HUES48 (cell line): ENCODE measurements at regions not wholly inside any gene's neighbourhood (a gene's known extent, or its start where the extent isn't known, plus 50 kb on each side); places are given as distances from the start of the nearest gene placed in this dataset.

Source experiments
- H3K27ac ChIP-seq: one replicate; pipeline ENCODE4 v1.7.0; 2013; ENCODE audit warnings: low read depth, low read length, inconsistent platforms
- H3K27me3 ChIP-seq: 2 replicates; pipeline ENCODE4 v1.6.1; 2013; ENCODE audit warnings: mild to moderate bottlenecking, low read length; ENCODE audit not compliant: control insufficient read depth, insufficient read depth
- H3K36me3 ChIP-seq: 2 replicates; pipeline ENCODE4 v1.6.1; 2013; ENCODE audit warnings: low read length; ENCODE audit not compliant: control insufficient read depth, insufficient read depth
- H3K4me1 ChIP-seq: 2 replicates; pipeline ENCODE4 v1.6.1; 2013; ENCODE audit warnings: mild to moderate bottlenecking, low read length; ENCODE audit not compliant: control insufficient read depth, insufficient read depth
- H3K4me3 ChIP-seq: 2 replicates; pipeline ENCODE4 v1.5.1; 2013; ENCODE audit warnings: mild to moderate bottlenecking, low read depth, low read length
- H3K9ac ChIP-seq: 2 replicates; pipeline ENCODE4 v1.6.1; 2013; ENCODE audit warnings: mild to moderate bottlenecking, low read depth, low read length, moderate library complexity
- H3K9me3 ChIP-seq: 2 replicates; pipeline ENCODE4 v1.6.1; 2013; ENCODE audit warnings: low read length; ENCODE audit not compliant: control insufficient read depth, insufficient read depth

DNA sequence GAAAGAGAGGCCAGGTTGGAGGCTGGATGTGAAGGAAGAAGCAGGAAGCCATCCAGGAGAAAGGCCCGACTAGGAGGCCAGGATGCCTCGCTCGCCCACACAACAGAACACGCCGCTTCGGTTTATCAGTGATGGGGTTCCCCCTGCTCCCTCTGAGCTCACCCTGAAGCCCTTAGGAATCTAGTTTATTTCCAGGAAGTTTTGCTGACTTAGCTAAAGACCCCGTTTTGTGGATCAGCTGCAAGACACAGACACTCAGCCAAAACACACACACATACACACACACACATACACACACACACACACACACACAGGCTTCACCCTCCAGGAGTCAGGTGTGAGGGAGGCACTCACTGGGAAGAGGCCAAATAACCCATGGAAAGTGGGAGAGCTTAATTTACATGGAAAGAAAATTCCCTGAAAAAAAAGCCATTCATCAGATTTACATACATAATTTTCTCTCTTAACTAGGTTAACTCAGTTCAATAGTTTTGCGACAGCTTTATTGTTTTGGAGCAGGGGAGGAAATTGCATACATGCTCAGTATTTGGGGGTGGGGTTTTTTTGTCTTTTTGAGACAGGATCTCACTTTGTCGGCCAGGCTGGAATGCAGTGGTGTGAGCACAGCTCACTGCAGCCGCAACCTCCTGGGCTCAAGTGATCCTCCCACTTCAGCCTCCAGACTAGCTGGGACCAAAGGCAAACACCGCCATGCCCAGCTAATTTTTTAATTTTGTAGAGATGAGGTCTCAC lies 92.7 kb upstream of the HAND1 start:
- Histone ChIP-seq H3K9ac (no peak overlapping the region), H3K9me3 (no peaks in the 10 kb centered on the region), H3K27me3 (peaks cover 3% of the 10 kb centered on the region; the same call in 1 of the 2 replicates), H3K36me3 (no peaks in the 10 kb centered on the region), H3K27ac (no peak overlapping the region), H3K4me1 (peaks cover 4% of the 10 kb centered on the region; the same call in 1 of the 2 replicates), H3K4me3 (no peak overlapping the region)

DNA sequence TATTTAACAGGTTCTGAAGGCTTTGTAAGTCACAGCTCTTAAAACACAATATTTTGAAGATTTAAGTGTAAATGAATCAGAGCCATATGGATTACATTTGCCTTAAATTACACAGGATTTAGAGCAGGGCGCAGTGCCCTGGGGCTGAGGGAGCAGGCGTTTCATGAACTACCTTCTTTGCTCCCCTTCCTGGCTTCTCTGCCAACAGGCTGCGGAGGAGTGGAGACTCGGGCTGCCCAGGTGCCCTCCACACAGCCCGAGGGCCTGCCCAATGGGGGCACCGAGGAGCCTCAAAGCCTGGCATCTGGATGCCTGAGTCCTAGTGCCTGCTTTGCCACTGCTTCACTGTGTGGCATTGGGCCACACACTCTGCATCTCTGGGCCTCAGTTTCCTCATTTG lies 90.6 kb upstream of the HAND1 start:
- H3K4me1 ChIP-seq = peaks cover 4% of the 10 kb centered on the region; the same call in 1 of the 2 replicates
- H3K9ac ChIP-seq = no peak overlapping the region
- no peaks in the 10 kb centered on the region for H3K27me3 ChIP-seq
- no peak overlapping the region for H3K4me3 ChIP-seq
- H3K27ac ChIP-seq = no peak overlapping the region
- H3K9me3 ChIP-seq = no peaks in the 10 kb centered on the region
- H3K36me3 ChIP-seq = no peaks in the 10 kb centered on the region

DNA sequence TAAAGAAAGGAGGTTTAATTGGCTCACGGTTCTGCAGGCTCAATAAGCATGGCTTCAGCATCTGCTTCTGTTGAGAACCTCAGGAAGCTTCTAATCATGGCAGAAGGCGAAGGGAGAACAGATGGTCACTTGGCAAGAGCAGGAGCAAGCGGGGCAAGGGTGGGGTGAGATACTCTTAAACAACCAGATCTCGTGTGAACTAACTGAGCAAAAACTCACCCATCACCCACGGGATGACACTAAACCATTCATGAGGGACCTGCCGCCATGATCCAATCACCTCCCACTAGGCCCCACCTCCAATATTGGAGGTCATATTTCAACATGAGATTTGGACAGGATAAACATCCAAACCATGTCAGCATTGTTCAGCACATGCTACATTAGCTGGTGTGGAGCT lies 89.1 kb upstream of the HAND1 start:
- peaks cover 4% of the 10 kb centered on the region; the same call in 1 of the 2 replicates for H3K4me1 ChIP-seq

DNA sequence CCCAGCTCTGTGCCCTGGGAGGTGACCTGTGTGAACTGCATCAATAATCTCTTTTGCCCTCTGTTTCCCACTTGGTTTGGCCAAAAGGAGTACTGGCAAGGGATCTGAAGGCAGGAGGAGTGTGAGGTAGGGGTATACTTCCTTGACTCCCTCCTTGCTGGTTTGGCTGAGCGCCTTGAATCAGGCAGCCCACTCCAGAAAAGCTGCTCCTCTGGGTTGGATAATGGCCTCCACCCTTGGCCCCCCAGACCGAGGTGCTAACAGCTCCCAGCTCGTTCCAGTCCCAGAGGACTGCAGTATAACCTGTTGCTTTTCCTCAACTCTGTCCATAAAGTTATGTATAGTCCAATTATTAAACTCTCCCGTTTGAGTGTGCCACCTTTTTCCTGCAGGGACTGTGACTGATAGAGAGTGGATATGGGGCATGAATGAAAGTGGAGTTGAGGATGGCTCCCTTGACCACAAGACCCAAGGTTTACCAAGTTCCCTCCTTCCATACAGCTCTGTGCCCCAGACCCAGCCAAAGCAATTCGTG lies 88.2 kb upstream of the HAND1 start:
- Histone ChIP-seq H3K9ac (no peak overlapping the region), H3K9me3 (no peaks in the 10 kb centered on the region), H3K36me3 (no peaks in the 10 kb centered on the region), H3K4me1 (0 out of 2 replicates have a peak, but pooled peaks cover under 1% of the 10 kb centered on the region), H3K27me3 (no peaks in the 10 kb centered on the region), H3K27ac (no peak overlapping the region), H3K4me3 (no peak overlapping the region)

More for the DNA sequence above, 89.1 kb upstream of the HAND1 start:
- H3K9me3 ChIP-seq = no peaks in the 10 kb centered on the region
- H3K27me3 ChIP-seq = no peaks in the 10 kb centered on the region
- H3K9ac ChIP-seq = no peak overlapping the region
- no peaks in the 10 kb centered on the region for H3K36me3 ChIP-seq
- no peak overlapping the region for H3K4me3 ChIP-seq
- H3K27ac ChIP-seq = no peak overlapping the region

DNA sequence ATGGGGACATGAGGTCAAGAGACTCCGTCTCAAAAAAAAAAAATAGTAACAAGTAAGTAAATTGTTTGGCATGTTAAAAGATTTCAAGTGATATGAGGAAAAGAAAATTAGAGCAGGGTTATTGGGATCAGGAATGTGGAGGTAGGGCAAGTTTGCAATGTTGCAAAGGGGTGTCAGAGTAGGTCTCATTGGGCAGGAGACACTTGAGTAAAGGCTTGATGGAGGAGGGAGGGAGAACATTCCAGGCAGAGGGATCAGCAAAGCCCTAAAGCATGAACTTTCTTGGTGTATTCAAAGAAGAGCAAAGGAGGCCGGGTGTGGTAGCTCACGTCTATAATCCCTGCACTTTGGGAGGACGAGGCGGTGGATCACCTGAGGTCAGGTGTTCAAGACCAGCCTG lies 87.1 kb upstream of the HAND1 start:
- no peak overlapping the region for H3K9ac ChIP-seq
- H3K27me3 ChIP-seq = no peaks in the 10 kb centered on the region
- no peaks in the 10 kb centered on the region for H3K36me3 ChIP-seq
- no peak overlapping the region for H3K27ac ChIP-seq
- no peaks in the 10 kb centered on the region for H3K9me3 ChIP-seq
- no peak overlapping the region for H3K4me3 ChIP-seq
- H3K4me1 ChIP-seq = no peaks in the 10 kb centered on the region

DNA sequence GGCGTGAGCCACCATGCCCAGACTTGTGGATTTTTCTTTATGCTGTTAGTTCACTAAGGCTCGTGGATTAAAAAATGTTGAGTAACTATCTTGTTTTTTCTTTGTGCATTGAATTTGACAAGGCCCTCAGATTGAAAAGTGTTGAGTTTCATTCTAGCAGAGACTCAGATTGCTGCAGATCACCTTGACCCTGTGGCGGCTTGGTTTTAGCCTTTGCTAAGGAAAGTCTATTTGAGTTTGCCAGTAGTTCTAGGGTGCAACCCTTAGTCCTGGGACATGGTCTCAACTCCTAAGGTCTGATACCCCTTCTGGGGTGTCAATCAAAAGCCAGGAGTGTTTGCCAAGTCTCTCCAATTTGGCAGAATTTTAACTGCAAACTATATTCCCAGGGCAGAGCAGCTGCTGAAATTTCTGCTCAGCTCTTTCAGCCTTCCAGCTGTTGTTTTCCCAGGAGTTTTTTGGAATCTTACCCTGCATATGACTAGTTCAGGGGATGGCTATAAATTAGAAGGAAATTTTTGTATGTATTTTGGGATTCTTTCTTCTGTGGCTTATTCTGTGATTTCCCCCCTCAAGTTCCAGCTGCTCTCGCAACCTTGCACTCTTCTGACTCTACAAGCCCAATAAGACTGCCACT lies 84.3 kb upstream of the HAND1 start:
- H3K36me3 ChIP-seq = no peaks in the 10 kb centered on the region
- H3K27me3 ChIP-seq = no peaks in the 10 kb centered on the region
- no peak overlapping the region for H3K4me3 ChIP-seq
- no peaks in the 10 kb centered on the region for H3K4me1 ChIP-seq
- H3K9ac ChIP-seq = no peak overlapping the region
- H3K27ac ChIP-seq = no peak overlapping the region
- H3K9me3 ChIP-seq = no peaks in the 10 kb centered on the region

DNA sequence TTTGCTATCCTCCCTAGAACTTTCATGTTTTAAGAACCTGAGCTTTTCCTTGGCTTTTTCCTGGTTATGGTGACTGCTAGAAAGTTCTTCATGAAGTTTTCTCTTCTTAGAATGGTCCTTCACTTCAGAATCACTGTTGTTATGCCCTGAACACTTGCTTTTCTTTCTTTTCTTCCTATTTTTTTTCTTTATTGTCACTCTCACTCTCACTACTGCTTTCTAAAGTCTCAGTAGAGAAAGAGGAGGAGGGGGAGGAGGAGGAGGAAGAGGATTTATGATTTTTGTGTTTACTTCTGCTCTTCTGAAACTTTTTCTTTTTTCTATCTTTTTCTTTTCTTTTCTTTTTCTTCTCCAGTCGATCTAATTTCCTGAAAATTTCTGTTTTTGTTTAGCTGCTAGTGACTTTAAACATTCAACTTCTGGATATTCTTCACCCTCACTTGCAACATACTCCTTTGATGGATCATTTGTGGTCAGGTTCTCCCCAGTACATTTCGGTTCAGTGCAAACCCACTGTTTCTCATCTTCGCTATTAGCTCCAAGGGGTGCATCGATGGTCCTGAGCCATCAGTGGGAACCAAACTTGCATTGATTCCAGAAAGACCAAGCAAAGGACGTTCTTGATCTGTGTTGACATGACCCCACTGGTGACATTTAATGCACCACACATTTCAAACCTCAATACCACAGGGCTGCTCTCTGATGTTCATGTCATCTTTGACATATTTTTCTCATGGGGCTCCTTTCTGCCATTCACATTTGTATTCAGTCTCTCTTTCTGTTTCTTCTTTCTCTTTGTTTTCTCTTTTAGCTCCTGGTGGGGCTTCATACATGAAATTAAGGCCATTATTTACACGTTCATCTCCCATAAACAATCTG lies 81.6 kb upstream of the HAND1 start:
- Histone ChIP-seq H3K4me3 (no peak overlapping the region), H3K27ac (no peak overlapping the region), H3K9me3 (no peaks in the 10 kb centered on the region), H3K9ac (no peak overlapping the region), H3K4me1 (no peaks in the 10 kb centered on the region), H3K27me3 (no peaks in the 10 kb centered on the region), H3K36me3 (no peaks in the 10 kb centered on the region)

DNA sequence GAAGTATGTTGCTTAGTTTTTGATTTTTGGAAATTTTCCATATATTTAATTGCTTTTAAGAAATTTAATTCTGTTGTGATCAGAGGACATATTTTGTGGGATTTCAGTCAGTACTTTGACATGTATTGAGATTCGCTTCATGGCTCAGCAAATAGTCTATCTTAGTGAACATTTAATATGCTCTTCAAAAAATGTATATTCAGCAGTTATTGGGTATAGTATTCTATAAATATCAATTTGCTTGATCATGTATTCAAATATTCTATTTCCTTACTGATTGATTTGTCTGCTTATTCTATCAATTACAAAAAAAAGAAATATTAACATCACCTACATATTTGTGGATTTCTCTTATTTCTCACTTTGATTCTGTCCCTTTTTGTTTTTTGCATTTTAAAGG lies 79.5 kb upstream of the HAND1 start:
- no peaks in the 10 kb centered on the region for H3K27me3 ChIP-seq
- H3K4me3 ChIP-seq = no peak overlapping the region
- no peak overlapping the region for H3K9ac ChIP-seq
- H3K27ac ChIP-seq = no peak overlapping the region
- peaks cover 5% of the 10 kb centered on the region for H3K9me3 ChIP-seq
- no peaks in the 10 kb centered on the region for H3K4me1 ChIP-seq
- no peaks in the 10 kb centered on the region for H3K36me3 ChIP-seq

DNA sequence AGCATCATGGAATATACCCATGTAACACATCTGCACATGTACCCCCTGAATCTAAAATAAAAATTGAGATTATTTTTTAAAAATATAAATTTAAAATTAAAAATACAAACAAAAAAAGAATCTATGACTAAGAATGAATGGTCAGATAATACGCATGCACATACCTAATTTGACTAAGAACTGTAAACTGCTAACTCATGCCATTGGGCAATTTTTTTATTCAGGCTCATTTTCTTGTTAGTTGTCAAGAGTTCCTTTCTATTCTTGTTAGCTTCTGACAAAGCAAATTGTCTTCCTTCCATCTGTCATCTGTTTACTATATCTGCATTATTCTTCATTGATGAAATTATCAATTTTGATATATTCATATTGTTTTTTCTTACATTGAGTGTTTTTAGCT lies 69.5 kb upstream of the HAND1 start:
- no peak overlapping the region for H3K4me3 ChIP-seq
- H3K27ac ChIP-seq = no peak overlapping the region
- H3K36me3 ChIP-seq = no peaks in the 10 kb centered on the region
- no peak overlapping the region for H3K9ac ChIP-seq
- no peaks in the 10 kb centered on the region for H3K9me3 ChIP-seq
- peaks cover 6% of the 10 kb centered on the region; the same call in 1 of the 2 replicates for H3K27me3 ChIP-seq
- no peaks in the 10 kb centered on the region for H3K4me1 ChIP-seq

DNA sequence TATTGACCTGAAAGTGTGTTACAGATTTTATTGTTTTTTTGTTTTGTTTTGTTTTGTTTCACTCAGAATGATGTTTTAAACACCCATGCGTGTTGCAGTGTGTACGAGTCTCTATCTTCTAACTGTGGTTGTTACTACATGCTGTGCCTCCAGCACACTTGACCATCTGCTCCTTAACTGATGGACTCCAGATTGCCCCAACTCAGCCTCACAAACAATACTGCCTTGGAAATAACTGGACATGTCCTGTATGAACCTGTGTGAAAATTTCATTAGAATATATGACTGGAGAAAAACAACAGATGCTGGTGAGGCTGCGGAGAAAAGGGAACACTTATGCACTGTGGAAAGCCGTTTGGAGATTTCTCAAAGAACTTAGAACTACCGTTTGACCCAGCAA lies 68.7 kb upstream of the HAND1 start:
- no peak overlapping the region for H3K27ac ChIP-seq
- H3K9me3 ChIP-seq = no peaks in the 10 kb centered on the region
- H3K36me3 ChIP-seq = no peaks in the 10 kb centered on the region
- H3K9ac ChIP-seq = no peak overlapping the region
- H3K4me3 ChIP-seq = no peak overlapping the region
- H3K4me1 ChIP-seq = no peaks in the 10 kb centered on the region
- H3K27me3 ChIP-seq = peaks cover 13% of the 10 kb centered on the region
